ENCODE measurements at regions not wholly inside any gene's neighbourhood (a gene's known extent, or its start where the extent isn't known, plus 50 kb on each side); places are given as distances from the start of the nearest gene placed in this dataset.

DNA sequence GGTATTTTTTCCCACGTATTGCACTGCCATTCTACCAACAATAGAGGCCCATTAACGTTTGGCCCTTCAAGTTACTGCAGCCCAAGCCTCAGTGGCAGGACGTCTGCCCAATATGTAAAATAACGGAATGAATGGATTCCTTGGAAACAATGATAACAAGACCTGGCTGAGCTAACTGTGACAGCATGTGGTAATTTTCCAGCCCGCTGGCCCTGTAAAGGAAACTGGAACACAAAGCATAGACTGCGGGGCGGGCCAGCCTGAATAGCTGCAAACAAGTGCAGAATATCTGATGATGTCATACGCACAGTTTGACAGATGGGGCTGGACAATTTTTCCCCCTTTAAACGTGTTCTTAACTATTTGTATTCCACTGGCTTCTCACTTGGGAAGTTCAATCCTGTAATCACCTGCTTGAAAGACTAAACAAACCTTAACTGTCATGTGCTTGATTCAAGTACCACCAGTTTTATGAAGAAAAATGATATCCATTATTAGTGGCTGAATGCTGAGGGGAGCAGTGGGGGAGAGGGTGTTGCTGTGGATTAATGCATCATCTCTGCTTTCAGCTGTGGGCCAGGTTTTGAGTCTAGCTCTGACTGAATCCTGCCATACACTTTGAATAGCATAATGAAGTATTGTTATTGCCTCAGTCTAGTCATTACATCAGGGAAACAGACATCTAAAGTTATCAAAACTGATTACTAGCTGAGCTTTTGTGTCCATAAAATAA lies 323.9 kb downstream of the TMEM161B start:
- no peak for DNase-seq (ENCODE audit: low spot score)
- ATAC-seq (ENCODE audit: low FRiP score) = no peak
- TF ChIP-seq, protein P1, sequence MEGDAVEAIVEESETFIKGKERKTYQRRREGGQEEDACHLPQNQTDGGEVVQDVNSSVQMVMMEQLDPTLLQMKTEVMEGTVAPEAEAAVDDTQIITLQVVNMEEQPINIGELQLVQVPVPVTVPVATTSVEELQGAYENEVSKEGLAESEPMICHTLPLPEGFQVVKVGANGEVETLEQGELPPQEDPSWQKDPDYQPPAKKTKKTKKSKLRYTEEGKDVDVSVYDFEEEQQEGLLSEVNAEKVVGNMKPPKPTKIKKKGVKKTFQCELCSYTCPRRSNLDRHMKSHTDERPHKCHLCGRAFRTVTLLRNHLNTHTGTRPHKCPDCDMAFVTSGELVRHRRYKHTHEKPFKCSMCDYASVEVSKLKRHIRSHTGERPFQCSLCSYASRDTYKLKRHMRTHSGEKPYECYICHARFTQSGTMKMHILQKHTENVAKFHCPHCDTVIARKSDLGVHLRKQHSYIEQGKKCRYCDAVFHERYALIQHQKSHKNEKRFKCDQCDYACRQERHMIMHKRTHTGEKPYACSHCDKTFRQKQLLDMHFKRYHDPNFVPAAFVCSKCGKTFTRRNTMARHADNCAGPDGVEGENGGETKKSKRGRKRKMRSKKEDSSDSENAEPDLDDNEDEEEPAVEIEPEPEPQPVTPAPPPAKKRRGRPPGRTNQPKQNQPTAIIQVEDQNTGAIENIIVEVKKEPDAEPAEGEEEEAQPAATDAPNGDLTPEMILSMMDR (IDR thresholded peaks at IDR 0.05) = no peak

DNA sequence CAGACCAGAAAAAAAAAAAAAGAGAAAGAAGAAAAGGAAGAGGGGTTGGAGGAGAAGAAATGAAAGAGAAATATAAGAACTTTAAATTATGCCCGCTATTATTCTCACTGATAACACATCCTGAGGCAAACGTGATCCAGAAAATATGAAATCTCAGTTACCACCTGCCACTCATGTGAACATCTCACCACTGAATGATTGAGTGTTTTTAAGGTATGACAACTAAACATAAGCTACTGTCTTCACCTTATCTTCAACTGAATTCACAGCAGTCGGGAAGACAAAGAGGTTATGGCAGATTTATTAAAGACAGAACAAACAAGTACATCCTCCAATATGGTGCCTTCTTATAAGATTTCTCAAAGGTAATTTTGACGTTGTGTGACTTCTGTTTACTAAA lies 327.9 kb downstream of the TMEM161B start:
- DNase-seq (ENCODE audit: low spot score) = no peak
- TF ChIP-seq, protein P1 (IDR thresholded peaks at IDR 0.05) = no peak
- no peak for ATAC-seq (ENCODE audit: low FRiP score)

DNA sequence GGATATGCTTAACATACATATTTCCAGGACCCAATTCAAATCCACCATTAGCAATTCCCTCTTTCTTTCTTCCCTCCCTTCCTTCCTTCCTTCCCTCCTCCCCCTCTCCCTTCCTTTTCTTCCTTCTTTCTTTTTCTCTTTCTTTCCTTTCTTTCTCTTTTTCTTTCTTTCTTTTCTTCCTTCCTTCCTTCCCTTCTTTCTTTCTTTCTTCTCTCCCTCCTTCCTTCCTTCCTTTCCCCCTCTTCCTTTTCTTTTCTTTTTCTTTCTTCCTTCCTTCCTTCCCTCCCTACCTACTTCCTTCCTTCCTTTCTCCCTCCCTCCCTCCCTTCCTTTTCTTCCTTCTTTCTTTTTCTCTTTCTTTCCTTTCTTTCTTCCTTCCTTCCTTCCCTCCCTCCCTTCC lies 332.0 kb downstream of the TMEM161B start:
- ATAC-seq (ENCODE audit: low FRiP score) (no peak), DNase-seq (ENCODE audit: low spot score) (no peak)
- TF ChIP-seq, protein P1 (IDR thresholded peaks at IDR 0.05) = no peak

DNA sequence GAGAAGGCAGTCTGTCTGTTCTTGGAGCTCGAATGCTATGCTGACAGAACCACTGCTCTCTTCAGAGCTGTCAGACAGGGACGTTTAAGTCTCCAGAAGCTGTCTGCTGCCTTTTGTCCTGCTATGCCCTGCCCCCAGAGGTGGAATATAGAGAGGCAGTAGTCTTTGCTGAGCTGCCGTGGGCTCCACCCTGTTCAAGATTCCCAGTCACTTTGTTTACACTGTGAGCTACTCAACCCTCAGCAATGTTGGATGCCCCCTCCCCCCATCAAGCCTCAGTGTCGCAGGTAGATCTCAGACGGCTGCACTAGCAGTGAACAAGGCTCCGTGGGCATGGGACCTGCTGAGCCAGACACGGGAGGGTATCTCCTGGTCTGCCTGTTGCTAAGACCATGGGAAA lies 344.2 kb downstream of the TMEM161B start:
- TF ChIP-seq, protein P1 (IDR thresholded peaks at IDR 0.05) = no peak
- DNase-seq (ENCODE audit: low spot score) (no peak), ATAC-seq (ENCODE audit: low FRiP score) (no peak)

DNA sequence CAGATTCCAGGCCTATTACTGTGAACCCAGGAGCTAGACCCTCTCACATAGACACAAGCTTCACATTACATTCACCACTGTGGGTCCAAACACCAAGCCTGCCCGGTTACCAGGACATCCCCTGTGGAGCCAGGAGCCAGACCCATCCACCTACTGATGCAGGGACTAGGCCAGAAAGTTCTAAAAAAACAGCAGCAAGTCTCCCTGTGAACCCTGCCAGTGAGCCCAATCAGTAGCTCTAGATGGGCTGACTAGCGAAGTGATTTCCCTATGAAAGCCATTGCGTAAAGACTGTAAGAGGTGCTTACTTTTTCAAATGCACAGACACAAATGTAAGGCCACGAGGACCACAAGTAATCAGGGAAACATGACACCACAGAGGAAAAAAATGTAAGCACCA lies 352.3 kb downstream of the TMEM161B start:
- TF ChIP-seq, protein P1 (IDR thresholded peaks at IDR 0.05) = no peak
- ATAC-seq (ENCODE audit: low FRiP score) (no peak), DNase-seq (ENCODE audit: low spot score) (no peak)

DNA sequence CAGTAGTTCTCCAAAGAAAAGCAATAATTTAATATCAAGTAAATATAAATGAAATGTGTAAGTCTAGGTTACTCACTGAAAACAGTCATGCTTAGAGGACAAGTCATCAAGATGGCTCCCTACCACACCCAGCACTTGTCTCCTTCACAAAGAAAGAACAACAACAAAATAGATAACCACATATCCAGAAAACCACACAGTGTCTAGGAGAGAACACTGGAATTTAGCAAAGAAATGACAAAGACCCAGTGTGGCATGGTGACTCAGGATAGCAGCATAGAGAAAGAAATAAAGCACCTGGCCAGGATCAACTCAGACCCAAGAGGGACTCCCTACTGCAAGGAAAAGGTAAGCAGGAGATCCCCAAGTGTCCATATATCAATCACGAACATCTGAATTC lies 356.2 kb downstream of the TMEM161B start:
- TF ChIP-seq, protein P1 (IDR thresholded peaks at IDR 0.05) = no peak
- DNase-seq (ENCODE audit: low spot score) (no peak), ATAC-seq (ENCODE audit: low FRiP score) (no peak)

DNA sequence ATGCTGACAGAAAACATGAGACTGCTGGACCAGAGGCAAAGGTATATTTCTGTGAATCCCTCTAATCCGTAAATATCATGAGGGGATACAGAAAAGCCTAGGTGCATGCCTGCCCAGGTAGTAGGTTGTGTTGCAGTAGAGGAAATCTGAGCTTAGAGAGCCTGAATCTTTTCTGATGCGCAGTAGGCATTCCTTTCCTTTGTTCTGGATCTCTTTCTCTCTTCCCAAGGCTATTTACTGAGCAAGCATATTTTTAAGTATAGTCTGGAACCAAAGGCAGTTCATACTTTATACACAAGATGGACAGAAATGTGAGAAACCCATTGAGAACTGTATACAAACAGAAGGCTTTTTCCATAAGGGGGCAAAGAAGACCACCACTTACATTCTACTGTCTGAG lies 359.3 kb downstream of the TMEM161B start:
- DNase-seq (ENCODE audit: low spot score) (no peak), ATAC-seq (ENCODE audit: low FRiP score) (no peak)
- TF ChIP-seq, protein P1 (IDR thresholded peaks at IDR 0.05) = no peak
